IMR-90 (cell line): ENCODE measurements at regions not wholly inside any gene's neighbourhood (a gene's known extent, or its start where the extent isn't known, plus 50 kb on each side); places are given as distances from the start of the nearest gene placed in this dataset.

Source experiments
- ATAC-seq: fragments of 200-7000 bp; cut with Tn5 transposase; 2 replicates; pipeline ENCODE4 v1.9.1; 2020; ENCODE audit warnings: low read depth, mild to moderate bottlenecking, moderate library complexity
- BruUV-seq: library from RNA; stranded (reverse); fragments of 400-500 nt; replicated peaks from 2 replicates; lab custom pipeline; 2021; lab: Mats Ljungman, UMichigan
- CTCF ChIA-PET: fragments of 300-600 bp; formaldehyde crosslinking; extraction: SDS; loops from one replicate; lab custom pipeline; 2021; ENCODE audit warnings: antibody characterized with exemption; lab: Yijun Ruan, JAX
- POLR2A ChIA-PET: fragments of 300-600 bp; sonication (Branson Sonifier 250); formaldehyde crosslinking; loops from one replicate; lab custom pipeline; 2022; ENCODE audit warnings: antibody characterized with exemption; ENCODE audit not compliant: unreplicated experiment; lab: Charles Lee
- DNase-seq: peaks from one replicate; pipeline ENCODE4 v3.0.0; 2013
- H2AFZ ChIP-seq: replicated peaks from 2 replicates; pipeline ENCODE3; 2013; ENCODE audit warnings: low read length, mild to moderate bottlenecking; ENCODE audit not compliant: poor library complexity
- H2AK5ac ChIP-seq: 2 replicates; pipeline ENCODE4 v1.6.1; 2013; ENCODE audit warnings: low read depth, low read length, inconsistent platforms
- H2AK9ac ChIP-seq: replicated peaks from 2 replicates; pipeline ENCODE3; 2013; ENCODE audit warnings: mild to moderate bottlenecking, low read depth, low read length, moderate library complexity; ENCODE audit not compliant: poor library complexity
- H2BK120ac ChIP-seq: 2 replicates; pipeline ENCODE4 v1.6.1; 2013; ENCODE audit warnings: low read depth, low read length, inconsistent platforms
- H2BK15ac ChIP-seq: 3 replicates; pipeline ENCODE4 v1.6.1; 2013; ENCODE audit warnings: low read depth, low read length, inconsistent platforms
- H2BK20ac ChIP-seq: 2 replicates; pipeline ENCODE4 v1.6.1; 2013; ENCODE audit warnings: low read depth, mild to moderate bottlenecking, inconsistent platforms, low read length, moderate library complexity
- H2BK5ac ChIP-seq: 2 replicates; pipeline ENCODE4 v1.6.1; 2013; ENCODE audit warnings: mild to moderate bottlenecking, low read depth, low read length, inconsistent platforms; ENCODE audit not compliant: poor library complexity, severe bottlenecking
- H3K14ac ChIP-seq: replicated peaks from 2 replicates; pipeline ENCODE4 v1.6.1; 2013; ENCODE audit warnings: low read depth, low read length, inconsistent platforms
- H3K18ac ChIP-seq: 2 replicates; pipeline ENCODE4 v1.6.1; 2013; ENCODE audit warnings: low read depth, low read length, control low read depth
- H3K23ac ChIP-seq: 2 replicates; pipeline ENCODE4 v1.6.1; 2013; ENCODE audit warnings: low read depth, low read length, inconsistent platforms
- H3K27ac ChIP-seq: 2 replicates; pipeline ENCODE4 v1.5.1; 2013; ENCODE audit warnings: mild to moderate bottlenecking, control low read depth, low read length; ENCODE audit not compliant: insufficient read depth
- H3K27me3 ChIP-seq: 2 replicates; pipeline ENCODE4 v1.6.1; 2013; ENCODE audit warnings: low read length; ENCODE audit not compliant: control insufficient read depth, insufficient read depth
- H3K36me3 ChIP-seq: 2 replicates; pipeline ENCODE4 v1.6.1; 2013; ENCODE audit warnings: low read length, mixed read lengths; ENCODE audit not compliant: control insufficient read depth, insufficient read depth
- H3K4ac ChIP-seq: 2 replicates; pipeline ENCODE4 v1.6.1; 2013; ENCODE audit warnings: low read depth, low read length, inconsistent platforms
- H3K4me1 ChIP-seq: 2 replicates; pipeline ENCODE4 v1.6.1; 2013; ENCODE audit warnings: low read length, mixed read lengths; ENCODE audit not compliant: control insufficient read depth, insufficient read depth
- H3K4me2 ChIP-seq: 2 replicates; pipeline ENCODE4 v1.6.1; 2013; ENCODE audit warnings: low read depth, mild to moderate bottlenecking, control low read depth, low read length, moderate library complexity
- H3K4me3 ChIP-seq: 2 replicates; pipeline ENCODE4 v1.5.1; 2013; ENCODE audit warnings: low read depth, mild to moderate bottlenecking, control low read depth, low read length, moderate library complexity; ENCODE audit not compliant: insufficient read depth
- H3K56ac ChIP-seq: 2 replicates; pipeline ENCODE4 v1.6.1; 2013; ENCODE audit warnings: low read length, inconsistent platforms; ENCODE audit not compliant: insufficient read depth; ENCODE audit errors: extremely low read depth
- H3K79me1 ChIP-seq, 2 experiments: 2 replicates each; pipeline ENCODE4 v1.6.1; 2013; ENCODE audit warnings: low read length in 2 of 2, inconsistent platforms in 1 of 2, low read depth in 1 of 2
- H3K9ac ChIP-seq: 2 replicates; pipeline ENCODE4 v1.6.1; 2013; ENCODE audit warnings: low read depth, low read length, control low read depth
- H3K9me1 ChIP-seq: 2 replicates; pipeline ENCODE4 v1.6.1; 2013; ENCODE audit warnings: low read length, inconsistent platforms; ENCODE audit not compliant: insufficient read depth
- H3K9me3 ChIP-seq: 2 replicates; pipeline ENCODE4 v1.6.1; 2013; ENCODE audit warnings: low read length; ENCODE audit not compliant: control insufficient read depth, insufficient read depth
- H4K20me1 ChIP-seq: 2 replicates; pipeline ENCODE4 v1.6.1; 2013; ENCODE audit warnings: low read length, inconsistent platforms; ENCODE audit not compliant: insufficient read depth
- H4K5ac ChIP-seq: 2 replicates; pipeline ENCODE4 v1.6.1; 2013; ENCODE audit warnings: mild to moderate bottlenecking, low read depth, low read length, control low read depth
- H4K8ac ChIP-seq, 2 experiments: 2 replicates each; pipeline ENCODE4 v1.6.1; 2013; ENCODE audit warnings: low read depth in 2 of 2, low read length in 2 of 2, control low read depth in 1 of 2, inconsistent platforms in 1 of 2
- H4K91ac ChIP-seq: 2 replicates; pipeline ENCODE4 v1.6.1; 2013; ENCODE audit warnings: low read depth, low read length, inconsistent platforms; ENCODE audit not compliant: insufficient read depth
- BHLHE40 ChIP-seq: fragments of 150-350 bp; IDR thresholded peaks from 2 replicates; pipeline ENCODE4 v1.6.1; 2016; ENCODE audit warnings: mild to moderate bottlenecking, low read depth, low read length
- CEBPB ChIP-seq: IDR thresholded peaks from 2 replicates; pipeline ENCODE4 v1.6.1; 2012; ENCODE audit warnings: low read depth, low read length, improper control_type of control experiment
- CHD1 ChIP-seq: IDR thresholded peaks from 2 replicates; pipeline ENCODE4 v1.6.1; 2012; ENCODE audit warnings: low read depth, low read length, improper control_type of control experiment
- ELK1 ChIP-seq: fragments of 150-350 bp; IDR thresholded peaks from 2 replicates; pipeline ENCODE4 v1.6.1; 2016; ENCODE audit warnings: low read depth, mild to moderate bottlenecking, low read length, moderate library complexity, borderline replicate concordance
- FOS ChIP-seq: fragments of 150-350 bp; IDR thresholded peaks from 2 replicates; pipeline ENCODE4 v1.6.1; 2016; ENCODE audit warnings: low read depth, low read length
- MAFK ChIP-seq: IDR thresholded peaks from 2 replicates; pipeline ENCODE4 v1.6.1; 2012; ENCODE audit warnings: low read depth, low read length, improper control_type of control experiment
- MAZ ChIP-seq: IDR thresholded peaks from 2 replicates; pipeline ENCODE4 v1.6.1; 2012; ENCODE audit warnings: low read depth, mild to moderate bottlenecking, low read length, improper control_type of control experiment, moderate library complexity, borderline replicate concordance
- MXI1 ChIP-seq: IDR thresholded peaks from 2 replicates; pipeline ENCODE4 v1.6.1; 2012; ENCODE audit warnings: low read depth, mild to moderate bottlenecking, low read length, moderate library complexity, borderline replicate concordance
- NFE2L2 ChIP-seq: fragments of 150-350 bp; IDR thresholded peaks from 2 replicates; pipeline ENCODE4 v1.6.1; 2016; ENCODE audit warnings: low read depth, mild to moderate bottlenecking, low read length
- POLR2A ChIP-seq: IDR thresholded peaks from 2 replicates; pipeline ENCODE4 v1.6.1; 2012; ENCODE audit warnings: mild to moderate bottlenecking, low read depth, low read length
- RAD21 ChIP-seq: IDR thresholded peaks from 2 replicates; pipeline ENCODE4 v1.6.1; 2012; ENCODE audit warnings: low read length, improper control_type of control experiment
- RCOR1 ChIP-seq: IDR thresholded peaks from 2 replicates; pipeline ENCODE4 v1.6.1; 2012; ENCODE audit warnings: mild to moderate bottlenecking, low read length, improper control_type of control experiment; ENCODE audit not compliant: insufficient replicate concordance
- RFX5 ChIP-seq: IDR thresholded peaks from 2 replicates; pipeline ENCODE4 v1.8.0; 2012; ENCODE audit warnings: low read depth, mild to moderate bottlenecking, low read length, moderate library complexity
- SMC3 ChIP-seq: fragments of 150-350 bp; IDR thresholded peaks from 2 replicates; pipeline ENCODE4 v1.6.1; 2016; ENCODE audit warnings: low read depth, mild to moderate bottlenecking, antibody characterized with exemption, low read length, moderate library complexity
- USF2 ChIP-seq: fragments of 150-350 bp; IDR thresholded peaks from 2 replicates; pipeline ENCODE4 v1.6.1; 2017; ENCODE audit warnings: mild to moderate bottlenecking, antibody characterized with exemption, low read length, low read depth
- WGBS, 2 experiments: methylation state at CpG; one replicate each; pipeline versions ENCODE4 v1.1.5 to v1.1.7; 2013; ENCODE audit warnings: missing lambda C conversion rate in 2 of 2; ENCODE audit not compliant: insufficient read length in 1 of 2; ENCODE audit errors: extremely low coverage in 2 of 2; 5-methylcytosine and 5-hydroxymethylcytosine counted together
- dilution Hi-C: fragments of 300-500 bp; cut with HindIII; formaldehyde crosslinking; loops from one replicate; pipeline ENCODE4 v1.14.3; 2018; ENCODE audit warnings: low sequenced_read_pairs; ENCODE audit not compliant: unreplicated experiment
- in situ Hi-C: fragments of 300-500 bp; cut with MboI; formaldehyde crosslinking; loops from 3 replicates; pipeline ENCODE4 v1.14.3; 2019; ENCODE audit warnings: low sequenced_read_pairs, inconsistent platforms, mixed read lengths
- intact Hi-C: fragments of 100-400 bp; cut with micrococcal nuclease; formaldehyde crosslinking; loops from 2 replicates; pipeline ENCODE4 v1.10.0; 2022
- TF ChIP-seq, protein P1 (sequence below): conservative IDR thresholded peaks from 2 replicates; pipeline ENCODE4 v1.5.1; 2012; ENCODE audit warnings: mild to moderate bottlenecking, low read depth, low read length, improper control_type of control experiment

DNA sequence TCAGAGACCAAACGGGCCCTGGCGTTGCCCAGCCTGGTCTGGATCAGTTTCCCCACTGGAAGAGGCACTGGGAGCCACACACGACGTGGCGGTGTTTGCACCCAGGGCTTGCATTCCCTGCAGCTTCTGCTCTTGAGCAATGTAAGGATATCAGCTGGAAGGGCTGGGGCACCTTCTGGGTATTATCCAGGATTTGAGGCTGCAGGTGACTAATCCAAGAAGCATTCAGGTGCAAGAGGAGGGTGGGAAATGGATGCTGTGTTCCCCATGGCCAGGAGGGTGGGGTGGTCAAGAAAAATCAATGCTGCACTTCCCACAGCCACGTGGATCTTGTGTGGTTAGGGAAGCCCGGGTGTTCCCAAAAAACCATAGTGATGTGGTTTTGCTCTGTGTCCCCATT lies 430.9 kb downstream of the IRX2 start:
- Histone ChIP-seq H3K27me3 (no peaks in the 10 kb centered on the region), H3K14ac (no peak overlapping the region), H2AFZ (no peak overlapping the region), H4K20me1 (no peaks in the 10 kb centered on the region), H4K5ac (no peak overlapping the region), H3K56ac (no peak overlapping the region), H3K4me2 (no peak overlapping the region), H3K4me3 (no peak overlapping the region), H3K18ac (no peak overlapping the region), H2BK15ac (no peak overlapping the region), H3K79me1 (no peaks in the 10 kb centered on the region), H3K27ac (no peak overlapping the region), H3K4ac (no peak overlapping the region), H4K8ac (no peak overlapping the region), H3K4me1 (no peaks in the 10 kb centered on the region), H2AK9ac (no peak overlapping the region), H3K9me1 (no peaks in the 10 kb centered on the region), H2AK5ac (no peak overlapping the region), H2BK20ac (no peak overlapping the region), H3K9ac (no peak overlapping the region), H3K36me3 (no peaks in the 10 kb centered on the region), H4K91ac (no peak overlapping the region), H2BK5ac (no peak overlapping the region), H3K9me3 (peaks cover 26% of the 10 kb centered on the region), H3K23ac (no peak overlapping the region), H2BK120ac (no peak overlapping the region)
- ATAC-seq: no peak
- TF ChIP-seq CHD1 (no peak), POLR2A (no peak), FOS (no peak), MXI1 (no peak), SMC3 (no peak), RAD21 (no peak), NFE2L2 (no peak), RFX5 (no peak), BHLHE40 (no peak), RCOR1 (no peak), MAFK (no peak), ELK1 (no peak), MAZ (no peak), CEBPB (no peak), USF2 (no peak)
- TF ChIP-seq, protein P1, sequence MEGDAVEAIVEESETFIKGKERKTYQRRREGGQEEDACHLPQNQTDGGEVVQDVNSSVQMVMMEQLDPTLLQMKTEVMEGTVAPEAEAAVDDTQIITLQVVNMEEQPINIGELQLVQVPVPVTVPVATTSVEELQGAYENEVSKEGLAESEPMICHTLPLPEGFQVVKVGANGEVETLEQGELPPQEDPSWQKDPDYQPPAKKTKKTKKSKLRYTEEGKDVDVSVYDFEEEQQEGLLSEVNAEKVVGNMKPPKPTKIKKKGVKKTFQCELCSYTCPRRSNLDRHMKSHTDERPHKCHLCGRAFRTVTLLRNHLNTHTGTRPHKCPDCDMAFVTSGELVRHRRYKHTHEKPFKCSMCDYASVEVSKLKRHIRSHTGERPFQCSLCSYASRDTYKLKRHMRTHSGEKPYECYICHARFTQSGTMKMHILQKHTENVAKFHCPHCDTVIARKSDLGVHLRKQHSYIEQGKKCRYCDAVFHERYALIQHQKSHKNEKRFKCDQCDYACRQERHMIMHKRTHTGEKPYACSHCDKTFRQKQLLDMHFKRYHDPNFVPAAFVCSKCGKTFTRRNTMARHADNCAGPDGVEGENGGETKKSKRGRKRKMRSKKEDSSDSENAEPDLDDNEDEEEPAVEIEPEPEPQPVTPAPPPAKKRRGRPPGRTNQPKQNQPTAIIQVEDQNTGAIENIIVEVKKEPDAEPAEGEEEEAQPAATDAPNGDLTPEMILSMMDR: no peak
- BruUV-seq: no TSS peak
- in situ Hi-C loops (no loop called here), intact Hi-C loops (no loop called here), dilution Hi-C loops (no loop called here)
- CTCF ChIA-PET: no interaction called here
- DNase-seq: no peak
- WGBS, 2 experiments: no CpG with 5 or more reads among the region's 7 CpGs
- POLR2A ChIA-PET: no interaction called here
